Small intestine (tissue), 7 donors: ENCODE measurements at regions not wholly inside any gene's neighbourhood (a gene's known extent, or its start where the extent isn't known, plus 50 kb on each side); places are given as distances from the start of the nearest gene placed in this dataset.

ENCODE experiments used
- DNase-seq, 2 donors: peaks; one replicate each; pipeline versions ENCODE4 v3.0.0 to v3.0.0-alpha.2; 2013
- FAIRE-seq: peaks from 2 replicates; lab custom pipeline; 2012; peaks lifted over from hg19 to GRCh38; lab: Jason Lieb, UNC
- H3K27ac ChIP-seq, 3 donors: one replicate each; pipeline ENCODE4 v1.5.1; 2013; ENCODE audit warnings: low read length in 2 of 3, mild to moderate bottlenecking in 2 of 3, control low read depth in 1 of 3, inconsistent platforms in 1 of 3, low read depth in 1 of 3, moderate library complexity in 1 of 3
- H3K27me3 ChIP-seq, 3 donors: one replicate each; pipeline ENCODE4 v1.6.1; 2013; ENCODE audit warnings: low read length in 3 of 3, inconsistent platforms in 1 of 3; ENCODE audit not compliant: control insufficient read depth in 3 of 3, insufficient read depth in 3 of 3
- H3K36me3 ChIP-seq, 3 donors: one replicate each; pipeline ENCODE4 v1.6.1; 2013; ENCODE audit warnings: low read length in 3 of 3, inconsistent platforms in 1 of 3, low read depth in 1 of 3, mild to moderate bottlenecking in 1 of 3, moderate library complexity in 1 of 3; ENCODE audit not compliant: control insufficient read depth in 3 of 3, insufficient read depth in 2 of 3
- H3K4me1 ChIP-seq, 3 donors: one replicate each; pipeline ENCODE4 v1.6.1; 2013; ENCODE audit warnings: low read length in 2 of 3, inconsistent platforms in 1 of 3, low read depth in 1 of 3, mild to moderate bottlenecking in 1 of 3, moderate library complexity in 1 of 3; ENCODE audit not compliant: control insufficient read depth in 3 of 3, insufficient read depth in 2 of 3
- H3K4me3 ChIP-seq, 3 donors: one replicate each; pipeline ENCODE4 v1.5.1; 2013; ENCODE audit warnings: low read length in 3 of 3, control low read depth in 1 of 3, inconsistent platforms in 1 of 3, low read depth in 1 of 3, mild to moderate bottlenecking in 1 of 3, moderate library complexity in 1 of 3
- H3K9me3 ChIP-seq, 2 donors: one replicate each; pipeline ENCODE4 v1.6.1; 2013; ENCODE audit warnings: low read depth in 1 of 2, low read length in 1 of 2; ENCODE audit not compliant: control insufficient read depth in 2 of 2, insufficient read depth in 1 of 2
- WGBS, 3 donors: extraction: QIAGEN DNeasy Blood & Tissue Kit; methylation state at CpG; one replicate each; pipeline ENCODE4 v1.1.7; 2013; 5-methylcytosine and 5-hydroxymethylcytosine counted together
- donor health status: healthy with polysubstance abuse.
- donor health status: control.
- donor health status: control.
- donor health status: Bipolar disorder and iron deficiency.
- donor health status: healthy.

DNA sequence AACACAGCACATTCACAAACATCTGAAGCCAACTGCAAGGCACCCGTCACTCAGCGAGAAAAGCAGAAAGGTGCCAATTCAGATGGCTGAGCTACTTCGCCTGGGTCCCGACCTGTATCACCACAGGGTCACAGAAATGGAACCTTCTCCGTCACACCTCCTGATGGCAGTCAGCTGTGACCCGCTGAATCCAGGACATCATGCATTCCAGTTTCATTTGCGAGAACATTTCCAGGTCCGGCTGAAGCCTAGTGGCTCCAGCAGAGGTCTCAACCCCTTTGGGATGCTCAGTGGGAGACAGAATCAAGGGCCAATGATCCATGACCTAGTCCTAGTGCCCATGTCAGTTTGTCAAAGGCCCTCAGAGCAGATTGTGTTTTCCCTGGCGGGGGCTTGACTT lies 193.6 kb upstream of the KLF14 start:
- Histone ChIP-seq H3K36me3 (peaks cover 0 to 5% (median 0%) of the 10 kb centered on the region in 3 donors), H3K4me3 (no peak overlapping the region), H3K9me3 (no peaks in the 10 kb centered on the region), H3K27ac (no peak overlapping the region), H3K4me1 (peaks cover 1 to 5% (median 4%) of the 10 kb centered on the region in 3 donors), H3K27me3 (no peaks in the 10 kb centered on the region)
- DNase-seq (no peak), FAIRE-seq (no peak)
- WGBS, 3 donors: 90 to 91% (median 90%) methylated on average over 9 of the region's 9 CpGs

DNA sequence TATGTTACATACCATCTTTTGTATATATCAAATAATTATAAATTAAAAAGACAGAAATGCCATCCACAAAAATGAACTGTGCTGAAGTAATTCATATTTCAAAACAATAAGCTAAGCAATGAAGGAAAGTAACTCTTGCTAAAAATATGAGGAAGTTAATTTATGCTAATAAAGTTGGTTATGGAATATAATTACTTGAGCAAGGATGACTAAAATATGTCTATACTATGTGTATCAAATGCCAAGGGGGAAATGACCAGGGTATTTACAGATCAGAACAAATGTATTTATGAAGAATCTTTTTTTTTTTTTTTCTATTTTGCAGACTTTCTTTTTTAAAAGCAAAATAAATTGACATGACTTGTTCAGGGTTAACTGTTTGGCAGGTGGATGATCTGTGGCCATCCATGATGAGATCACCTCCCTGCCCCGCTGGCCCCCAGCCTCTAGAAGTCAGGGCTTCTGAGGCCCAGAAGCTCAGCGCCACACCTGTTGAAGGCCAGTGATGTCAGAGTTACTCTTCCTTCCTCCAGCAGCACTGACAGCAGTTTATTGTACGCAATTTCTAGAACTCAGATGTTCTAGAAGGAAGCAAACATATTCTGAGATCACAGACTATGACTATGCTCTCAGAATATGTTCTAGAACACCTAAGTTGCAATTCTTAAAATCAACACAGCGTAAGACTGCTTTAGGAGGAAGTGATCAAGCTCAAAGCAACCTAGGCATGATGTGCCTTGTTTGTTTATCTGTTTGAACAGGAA lies 196.1 kb upstream of the KLF14 start:
- WGBS, 3 donors: 45 to 70% (median 68%) methylated on average over 4 of the region's 4 CpGs
- Histone ChIP-seq H3K36me3 (peaks cover 0 to 5% (median 0%) of the 10 kb centered on the region in 3 donors), H3K27me3 (no peaks in the 10 kb centered on the region), H3K4me1 (peaks cover 0 to 3% (median 2%) of the 10 kb centered on the region in 3 donors), H3K4me3 (no peak overlapping the region), H3K9me3 (no peaks in the 10 kb centered on the region), H3K27ac (peak overlapping the region in 2 of 3 donors; percentile 15 to 73)
- DNase-seq: peak in 1 of 2 donors; percentile 46
- no peak for FAIRE-seq

DNA sequence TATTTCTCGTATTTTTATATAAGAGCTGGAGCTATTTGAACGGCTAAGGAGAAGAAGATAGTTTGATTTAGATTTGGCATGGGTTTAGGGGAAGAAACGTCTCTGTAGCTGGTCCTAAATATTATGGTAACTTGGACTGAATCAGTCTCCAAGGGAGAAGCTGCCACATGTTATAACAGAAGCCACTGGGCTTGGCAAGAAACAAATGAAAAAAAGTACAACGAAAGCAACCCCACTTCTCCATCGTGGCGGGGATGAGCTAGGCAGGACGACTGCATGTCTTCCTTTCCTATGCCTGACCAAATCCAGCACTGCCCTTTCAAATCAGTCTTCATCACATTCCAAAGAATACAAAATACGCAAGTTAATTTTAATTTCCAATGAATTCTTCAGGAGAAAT lies 196.7 kb upstream of the KLF14 start:
- DNase-seq: no peak
- no peak for FAIRE-seq
- peaks cover 0 to 8% (median 0%) of the 10 kb centered on the region in 3 donors for H3K36me3 ChIP-seq
- H3K4me1 ChIP-seq: peaks cover 0 to 3% (median 0%) of the 10 kb centered on the region in 3 donors
- H3K27ac ChIP-seq: peak overlapping the region in 2 of 3 donors; percentile 15 to 50
- WGBS, 3 donors: 68 to 74% (median 73%) methylated on average over 8 of the region's 8 CpGs
- no peaks in the 10 kb centered on the region for H3K9me3 ChIP-seq
- H3K4me3 ChIP-seq: no peak overlapping the region
- no peaks in the 10 kb centered on the region for H3K27me3 ChIP-seq

DNA sequence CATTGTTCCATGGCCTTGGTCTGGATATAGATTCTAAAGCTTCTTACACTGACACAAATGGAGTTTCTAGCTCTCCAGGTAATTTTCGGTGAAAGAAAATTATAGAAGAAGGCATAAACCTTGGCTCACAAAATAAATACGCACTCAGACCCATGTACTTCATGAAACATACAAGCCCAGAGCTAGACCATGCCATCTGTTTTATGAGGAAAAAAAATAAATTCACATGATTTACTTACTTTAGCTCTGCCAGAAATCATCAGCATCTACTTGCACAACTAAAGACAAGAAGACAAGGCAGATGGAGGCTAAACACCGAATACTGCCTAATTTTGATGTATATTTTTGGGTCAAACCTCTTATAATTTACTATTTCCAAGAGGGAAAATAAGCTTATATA lies 197.4 kb upstream of the KLF14 start:
- 94 to 95% (median 95%) methylated on average over 3 of the region's 3 CpGs for WGBS, 3 donors
- FAIRE-seq (no peak), DNase-seq (no peak)
- no peaks in the 10 kb centered on the region for H3K9me3 ChIP-seq
- peaks cover 0 to 3% (median 0%) of the 10 kb centered on the region in 3 donors for H3K4me1 ChIP-seq
- no peak overlapping the region for H3K4me3 ChIP-seq
- peak overlapping the region in 1 of 3 donors; percentile 34 for H3K27ac ChIP-seq
- peaks cover 0 to 14% (median 0%) of the 10 kb centered on the region in 3 donors for H3K36me3 ChIP-seq
- H3K27me3 ChIP-seq: no peaks in the 10 kb centered on the region

DNA sequence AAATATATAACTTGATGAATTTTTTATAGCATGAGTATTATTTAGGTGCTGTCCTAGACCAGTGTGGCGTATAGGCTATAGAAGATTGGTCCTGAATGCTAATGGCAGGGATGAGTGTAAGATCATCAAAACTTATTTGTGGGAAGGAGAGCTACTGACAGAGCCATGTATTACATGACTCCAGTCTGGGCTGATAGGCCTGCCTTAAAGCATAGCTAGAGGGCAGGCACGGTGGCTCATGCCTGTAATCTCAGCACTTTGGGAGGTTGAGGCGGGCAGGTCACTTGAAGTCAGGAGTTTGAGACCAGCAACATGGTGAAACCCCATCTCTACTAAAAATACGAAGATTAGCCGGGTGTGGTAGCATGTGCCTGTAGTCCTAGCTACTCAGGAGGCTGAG lies 198.1 kb upstream of the KLF14 start:
- Histone ChIP-seq H3K4me1 (peaks cover 0 to 3% (median 0%) of the 10 kb centered on the region in 3 donors), H3K27ac (no peak overlapping the region), H3K9me3 (no peaks in the 10 kb centered on the region), H3K4me3 (no peak overlapping the region), H3K36me3 (peaks cover 0 to 13% (median 0%) of the 10 kb centered on the region in 3 donors), H3K27me3 (no peaks in the 10 kb centered on the region)
- FAIRE-seq: no peak
- WGBS, 3 donors: 95 to 96% (median 95%) methylated on average over 5 of the region's 5 CpGs
- no peak for DNase-seq

DNA sequence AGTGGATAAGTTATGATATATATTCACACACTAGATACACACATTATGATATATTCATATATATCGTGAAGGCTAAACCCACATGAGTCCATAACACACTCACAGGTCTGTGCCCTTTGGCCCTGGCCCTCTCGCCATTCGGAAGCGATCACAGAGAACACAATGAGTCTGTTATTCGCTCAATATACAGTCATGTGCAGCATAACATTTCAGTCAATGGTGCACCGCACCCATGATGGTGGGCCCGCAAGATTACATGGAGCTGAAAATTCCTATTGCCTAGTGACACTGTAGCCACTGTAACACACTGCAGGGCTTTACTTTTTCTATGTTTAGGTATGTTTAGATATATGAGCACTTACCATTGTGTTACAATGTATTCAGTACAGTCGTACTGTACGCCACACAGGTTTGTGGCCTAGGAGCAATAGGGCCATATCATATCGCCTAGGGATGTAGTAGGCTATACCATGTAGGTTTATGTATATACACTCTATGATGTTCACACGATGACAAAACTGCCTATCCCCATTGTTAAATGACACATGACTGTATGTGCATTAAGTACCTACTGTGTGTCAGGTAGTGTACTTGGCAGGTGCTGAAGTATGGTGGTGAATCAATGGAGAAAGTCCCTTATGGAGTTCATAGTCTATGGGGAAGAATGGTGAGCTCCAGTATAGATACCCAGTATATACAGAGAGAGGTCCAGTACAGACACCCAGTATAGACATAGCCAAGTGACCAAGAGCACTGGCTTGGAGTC lies 198.8 kb upstream of the KLF14 start:
- FAIRE-seq (no peak), DNase-seq (no peak)
- Histone ChIP-seq H3K4me3 (no peak overlapping the region), H3K27ac (no peak overlapping the region), H3K36me3 (peaks cover 0 to 9% (median 0%) of the 10 kb centered on the region in 3 donors), H3K27me3 (no peaks in the 10 kb centered on the region), H3K9me3 (no peaks in the 10 kb centered on the region), H3K4me1 (peaks cover 0 to 3% (median 0%) of the 10 kb centered on the region in 3 donors)
- 86 to 89% (median 89%) methylated on average over 11 of the region's 11 CpGs for WGBS, 3 donors

DNA sequence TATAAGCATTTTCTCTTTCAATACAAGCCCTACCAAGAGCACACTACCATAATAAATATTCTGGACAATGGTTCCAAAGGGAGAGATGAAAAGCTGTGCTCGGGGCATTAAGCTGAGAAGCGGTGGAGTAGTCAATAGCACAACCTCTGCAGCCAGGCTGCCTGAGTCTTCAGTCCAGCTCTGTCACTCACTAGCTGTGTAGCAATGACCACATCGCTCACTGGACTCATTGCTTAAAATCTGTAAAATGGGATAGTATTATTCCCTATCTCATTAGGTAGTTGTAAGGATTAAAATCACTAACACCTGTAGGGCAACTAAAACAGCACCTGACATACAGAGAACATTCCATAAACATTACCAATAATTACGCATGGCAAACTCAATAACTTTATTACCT lies 199.9 kb upstream of the KLF14 start:
- no peak overlapping the region for H3K27ac ChIP-seq
- peaks cover 0 to 3% (median 0%) of the 10 kb centered on the region in 3 donors for H3K4me1 ChIP-seq
- FAIRE-seq (no peak), DNase-seq (no peak)
- no peak overlapping the region for H3K4me3 ChIP-seq
- 85 to 93% (median 90%) methylated on average over 4 of the region's 4 CpGs for whole genome bisulfite sequencing, 3 donors
- peaks cover 0 to 9% (median 0%) of the 10 kb centered on the region in 3 donors for H3K36me3 ChIP-seq
- H3K27me3 ChIP-seq: no peaks in the 10 kb centered on the region
- H3K9me3 ChIP-seq: no peaks in the 10 kb centered on the region

DNA sequence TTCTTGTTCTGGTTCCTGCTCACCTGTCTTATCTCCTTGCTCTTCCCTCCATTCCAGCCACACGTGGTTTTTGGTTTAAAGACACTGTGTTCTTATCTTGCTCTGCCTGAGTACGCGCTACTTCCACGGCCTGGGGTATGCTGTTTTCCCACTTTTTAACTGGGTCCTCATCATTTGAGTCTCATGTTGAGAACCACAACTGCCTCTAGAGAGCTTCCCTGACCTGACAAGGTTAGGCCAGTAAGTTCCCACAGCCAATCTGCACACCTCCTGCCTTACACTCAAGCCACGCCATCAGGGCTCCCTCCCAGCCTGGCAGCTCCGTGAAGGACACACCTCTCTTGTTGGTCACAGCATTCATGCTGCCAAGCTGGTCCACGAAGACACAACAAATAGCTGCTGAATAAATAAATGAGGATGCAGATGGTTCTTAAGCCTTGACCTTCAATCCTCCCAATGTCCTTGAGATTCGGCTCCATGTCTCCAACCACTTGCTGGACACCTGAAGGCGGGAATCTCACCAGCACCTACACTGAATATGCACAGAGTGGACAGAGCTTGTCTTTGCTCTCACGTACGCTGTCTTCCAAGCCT lies 201.7 kb upstream of the KLF14 start:
- Histone ChIP-seq H3K27me3 (no peaks in the 10 kb centered on the region), H3K4me1 (peaks cover 0 to 2% (median 0%) of the 10 kb centered on the region in 3 donors), H3K27ac (no peak overlapping the region), H3K4me3 (no peak overlapping the region), H3K9me3 (no peaks in the 10 kb centered on the region), H3K36me3 (peaks cover 0 to 9% (median 0%) of the 10 kb centered on the region in 3 donors)
- 76 to 88% (median 79%) methylated on average over 11 of the region's 11 CpGs for WGBS, 3 donors
- FAIRE-seq (no peak), DNase-seq (no peak)
